GM12872 (cell line): ENCODE measurements at regions not wholly inside any gene's neighbourhood (a gene's known extent, or its start where the extent isn't known, plus 50 kb on each side); places are given as distances from the start of the nearest gene placed in this dataset.

ENCODE experiments used
- TF ChIP-seq, protein P1 (sequence below): IDR thresholded peaks from 3 replicates; pipeline ENCODE4 v1.5.1; 2011; ENCODE audit warnings: low read depth, mild to moderate bottlenecking, low read length, moderate library complexity; ENCODE audit not compliant: insufficient read depth

DNA sequence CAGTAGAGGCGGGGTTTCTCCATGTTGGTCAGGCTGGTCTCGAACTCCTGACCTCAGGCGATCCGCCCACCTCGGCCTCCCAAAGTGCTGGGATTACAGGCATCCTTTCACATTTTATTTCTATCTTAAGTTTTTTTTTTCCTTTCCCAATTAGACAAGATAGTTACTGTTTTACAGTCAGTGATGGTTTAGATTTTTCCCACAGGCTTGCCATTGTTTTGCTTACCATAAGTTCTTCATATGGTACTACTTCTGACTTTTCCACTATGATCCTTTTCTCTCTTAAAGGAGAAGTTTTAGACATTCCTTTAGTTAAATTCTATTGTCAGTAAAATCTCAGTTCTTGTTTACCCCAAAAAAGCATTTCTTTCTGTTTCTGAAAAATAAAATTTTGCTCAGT, 462.6 kb downstream of the CENPC start:
- TF ChIP-seq, protein P1, sequence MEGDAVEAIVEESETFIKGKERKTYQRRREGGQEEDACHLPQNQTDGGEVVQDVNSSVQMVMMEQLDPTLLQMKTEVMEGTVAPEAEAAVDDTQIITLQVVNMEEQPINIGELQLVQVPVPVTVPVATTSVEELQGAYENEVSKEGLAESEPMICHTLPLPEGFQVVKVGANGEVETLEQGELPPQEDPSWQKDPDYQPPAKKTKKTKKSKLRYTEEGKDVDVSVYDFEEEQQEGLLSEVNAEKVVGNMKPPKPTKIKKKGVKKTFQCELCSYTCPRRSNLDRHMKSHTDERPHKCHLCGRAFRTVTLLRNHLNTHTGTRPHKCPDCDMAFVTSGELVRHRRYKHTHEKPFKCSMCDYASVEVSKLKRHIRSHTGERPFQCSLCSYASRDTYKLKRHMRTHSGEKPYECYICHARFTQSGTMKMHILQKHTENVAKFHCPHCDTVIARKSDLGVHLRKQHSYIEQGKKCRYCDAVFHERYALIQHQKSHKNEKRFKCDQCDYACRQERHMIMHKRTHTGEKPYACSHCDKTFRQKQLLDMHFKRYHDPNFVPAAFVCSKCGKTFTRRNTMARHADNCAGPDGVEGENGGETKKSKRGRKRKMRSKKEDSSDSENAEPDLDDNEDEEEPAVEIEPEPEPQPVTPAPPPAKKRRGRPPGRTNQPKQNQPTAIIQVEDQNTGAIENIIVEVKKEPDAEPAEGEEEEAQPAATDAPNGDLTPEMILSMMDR, result no peak

DNA sequence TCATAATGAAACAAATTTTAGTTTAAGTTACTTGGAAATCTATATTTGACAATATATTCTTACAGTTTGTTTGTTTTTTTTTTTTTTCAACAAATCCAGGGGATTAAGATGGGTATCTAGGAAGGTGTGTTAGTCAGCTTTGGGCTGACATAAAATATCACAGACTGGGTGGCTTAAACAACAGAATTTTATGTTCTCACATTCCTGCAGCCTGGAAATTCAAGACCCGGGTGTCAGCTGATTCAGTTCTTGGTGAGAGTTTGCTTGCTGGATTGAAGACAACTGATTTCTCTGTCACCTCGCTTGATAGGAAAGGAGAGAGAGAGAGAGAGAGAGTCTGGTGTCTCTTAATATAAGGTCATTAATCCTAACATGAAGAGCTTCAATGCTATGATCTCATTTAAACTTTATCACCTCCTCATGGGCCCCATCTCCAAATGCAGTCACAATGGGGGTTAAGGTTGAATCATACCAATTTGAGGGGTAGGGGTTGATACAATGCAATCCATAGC, 465.2 kb downstream of the CENPC start:
- TF ChIP-seq, protein P1, result no peak

DNA sequence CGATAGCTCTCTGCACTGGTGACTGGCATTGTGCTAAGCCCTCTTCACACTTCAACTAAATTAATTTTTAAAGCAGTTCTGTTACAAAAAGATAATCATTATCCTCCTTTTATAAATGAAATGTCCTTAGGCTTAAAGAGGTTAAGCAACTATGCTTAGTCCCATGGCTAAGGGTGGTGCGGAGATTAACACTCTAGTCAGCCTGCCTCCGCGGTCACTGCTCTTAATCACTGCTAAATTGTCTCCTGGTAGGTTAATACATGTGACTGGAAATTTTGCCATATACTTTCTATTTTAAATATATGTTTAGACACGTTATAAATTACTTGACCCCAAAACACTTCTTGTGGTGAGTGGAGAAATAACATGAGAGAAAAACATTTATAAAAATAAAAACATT, 473.7 kb downstream of the CENPC start:
- TF ChIP-seq, protein P1, result no peak

DNA sequence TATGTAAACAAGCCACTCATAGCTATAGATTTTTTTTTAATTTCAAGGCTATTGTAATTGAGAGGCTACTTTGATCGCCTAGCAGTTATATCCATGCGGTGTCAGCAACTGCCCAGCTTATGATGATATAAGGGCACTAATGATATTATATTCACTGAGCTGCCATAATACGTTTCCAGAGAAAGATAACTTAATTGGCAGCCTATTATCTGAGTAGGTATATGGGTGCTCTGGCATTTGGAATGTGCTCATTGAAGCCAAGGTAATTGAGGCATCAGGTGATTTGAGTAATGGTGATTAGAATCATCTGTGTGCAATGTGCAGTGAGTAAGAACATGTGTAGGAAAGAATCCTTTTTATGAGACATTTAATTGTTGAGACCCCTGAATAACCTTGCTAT, 490.0 kb downstream of the CENPC start:
- TF ChIP-seq, protein P1, result no peak

DNA sequence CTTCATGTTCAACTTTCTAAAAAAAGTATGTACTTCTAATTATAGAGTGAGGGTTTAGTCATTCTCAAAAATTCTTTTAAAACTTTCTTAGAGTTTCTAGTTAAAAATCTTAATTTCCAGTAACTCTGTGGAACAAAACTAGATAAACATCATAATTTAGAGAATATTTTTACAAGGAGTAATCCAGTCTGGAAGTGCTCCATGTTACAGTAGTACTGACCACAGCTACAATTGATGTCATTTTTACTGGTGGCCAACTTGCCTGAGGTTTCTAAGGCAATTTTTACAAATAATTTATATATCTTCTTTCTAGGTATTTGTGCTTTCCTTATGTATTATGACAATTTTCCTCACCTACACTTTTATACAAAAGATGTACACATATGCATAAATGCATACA, 490.4 kb downstream of the CENPC start:
- TF ChIP-seq, protein P1, result no peak

DNA sequence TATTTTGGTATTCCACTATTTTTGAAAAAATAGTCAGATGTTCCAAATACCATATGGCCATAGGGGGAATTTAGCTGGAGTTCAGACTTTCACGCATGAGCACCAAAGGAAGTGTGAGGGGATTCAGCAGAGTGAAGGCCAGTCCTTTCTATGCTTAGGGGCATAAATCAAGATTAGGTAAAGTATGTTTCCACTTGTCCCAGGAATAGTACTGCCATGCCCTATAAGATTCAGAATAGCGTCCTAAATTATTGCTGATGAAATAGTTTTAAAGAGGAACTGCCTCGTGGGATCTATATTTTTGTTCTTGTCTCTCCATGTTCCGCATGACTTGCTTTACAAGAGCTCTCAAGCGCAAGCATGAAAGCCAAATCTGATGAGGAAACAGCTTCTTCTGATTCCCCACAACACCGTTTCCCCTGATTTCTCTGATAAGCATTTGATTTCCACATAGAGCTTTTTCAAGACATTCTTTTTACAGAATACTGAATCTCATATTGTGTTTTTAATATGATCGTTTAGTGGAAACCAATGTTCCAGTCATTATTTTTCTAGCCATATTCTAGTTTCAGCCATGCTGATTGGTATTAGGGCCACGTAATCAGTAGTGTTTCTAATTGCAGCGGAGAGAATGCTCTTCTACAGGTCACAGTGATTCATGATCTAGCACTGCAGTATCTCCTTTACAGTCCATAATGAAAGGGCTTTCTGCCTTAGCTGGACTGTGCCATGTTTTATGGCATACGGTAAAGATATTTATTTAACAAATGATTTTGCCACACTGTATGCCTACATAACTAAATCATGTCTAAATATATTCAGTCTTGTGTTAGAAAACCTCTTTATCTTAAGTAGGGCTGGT, 492.3 kb downstream of the CENPC start:
- TF ChIP-seq, protein P1, result no peak

DNA sequence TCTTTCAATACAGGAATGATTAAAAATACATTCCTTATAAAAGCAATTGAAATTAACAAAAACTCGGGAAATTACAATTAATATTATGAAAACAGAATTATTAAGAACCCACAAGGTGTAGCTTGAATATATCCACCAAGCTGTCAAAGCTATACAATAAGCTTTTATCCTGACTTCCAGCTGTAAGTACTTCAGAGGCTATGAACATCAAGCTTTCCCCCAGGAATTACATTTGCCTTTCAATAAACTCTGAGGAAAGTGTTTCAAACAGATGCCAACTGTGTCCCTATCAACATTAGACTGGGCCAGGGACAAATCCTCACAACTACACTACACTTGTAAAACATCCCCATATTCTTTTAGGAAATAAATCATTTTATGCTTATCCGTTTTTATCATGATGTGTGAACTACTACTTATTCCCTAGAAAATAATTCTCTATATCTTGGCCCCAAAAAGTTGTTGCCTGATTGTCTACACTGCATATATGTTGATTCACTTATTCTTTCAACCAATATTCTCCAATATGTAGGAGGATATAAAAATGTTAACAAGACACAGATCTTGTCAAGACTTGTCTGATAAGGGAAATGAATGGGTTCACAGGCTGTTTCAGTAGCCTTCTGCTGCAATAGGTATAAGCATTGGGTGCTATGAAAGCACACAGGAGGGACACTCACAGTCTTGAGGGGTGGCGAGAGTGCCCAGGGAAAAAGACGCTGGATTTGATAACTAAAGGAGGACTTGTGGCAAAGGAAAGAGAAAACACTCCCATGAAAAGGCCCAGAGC, 494.1 kb downstream of the CENPC start:
- TF ChIP-seq, protein P1, result no peak
